ENCODE measurements at regions not wholly inside any gene's neighbourhood (a gene's known extent, or its start where the extent isn't known, plus 50 kb on each side); places are given as distances from the start of the nearest gene placed in this dataset.
"Not testable (repeated sequence)": the region's sequence is repeated elsewhere in the genome, so short reads cannot be mapped to it uniquely, and the experiment has no call there.

GRCh38 chr7:138249975-138250374, 173.7 kb downstream of the AKR1D1 start:
- Histone ChIP-seq H3K4me3 (no peak overlapping the region), H3K9me3 (peaks cover 0 to 19% (median 0%) of the 10 kb centered on the region in 12 donors), H3K36me3 (no peaks in the 10 kb centered on the region), H3K27me3 (no peaks in the 10 kb centered on the region), H3K4me1 (peaks cover 0 to 10% (median 0%) of the 10 kb centered on the region in 12 donors), H3K27ac (no peak overlapping the region)
- intact Hi-C loops (cut with DNase I): no loop called here
- ATAC-seq (no peak), DNase-seq (no peak)
- TF ChIP-seq POLR2A (IDR thresholded peaks at IDR 0.05) (no peak), CTCF (IDR thresholded peaks at IDR 0.05) (no peak)
- WGBS, 4 donors: 72 to 86% (median 78%) methylated on average over 4 of the region's 4 CpGs

- peaks cover 0 to 14% (median 2%) of the 10 kb centered on the region in 12 donors for H3K4me1 ChIP-seq
- peaks cover 0 to 11% (median 0%) of the 10 kb centered on the region in 12 donors for H3K9me3 ChIP-seq
- peak in 4 of 5 donors; percentile 24 to 68 (median 43) for DNase-seq
- peak in 2 of 4 donors; percentile 39 to 48 for ATAC-seq
- H3K27ac ChIP-seq; H3K4me3 ChIP-seq; H3K27me3 ChIP-seq; H3K36me3 ChIP-seq; intact Hi-C loops (cut with DNase I): not testable (repeated sequence)
- 53 to 65% (median 61%) methylated on average over 5 of the region's 5 CpGs for WGBS, 4 donors
Measured at GRCh38 chr7:138252666-138253065, 176.4 kb downstream of the AKR1D1 start.

GRCh38 chr7:138254444-138254843, 178.2 kb downstream of the AKR1D1 start:
- peaks cover 0 to 19% (median 2%) of the 10 kb centered on the region in 12 donors for H3K4me1 ChIP-seq
- no peak overlapping the region for H3K27ac ChIP-seq
- DNase-seq (no peak), ATAC-seq (no peak)
- no peaks in the 10 kb centered on the region for H3K36me3 ChIP-seq
- peaks cover 0 to 3% (median 0%) of the 10 kb centered on the region in 12 donors for H3K9me3 ChIP-seq
- intact Hi-C loops (cut with DNase I): no loop called here
- 73 to 93% (median 82%) methylated on average over 5 of the region's 5 CpGs for WGBS, 4 donors
- TF ChIP-seq POLR2A (IDR thresholded peaks at IDR 0.05): no peak
- no peak for TF ChIP-seq CTCF (IDR thresholded peaks at IDR 0.05)
- no peaks in the 10 kb centered on the region for H3K27me3 ChIP-seq
- H3K4me3 ChIP-seq: no peak overlapping the region

- no peaks in the 10 kb centered on the region for H3K36me3 ChIP-seq
- H3K27me3 ChIP-seq: no peaks in the 10 kb centered on the region
- peaks cover 0 to 19% (median 2%) of the 10 kb centered on the region in 12 donors for H3K4me1 ChIP-seq
- ATAC-seq: peak in 3 of 4 donors; percentile 64 to 73 (median 70)
- H3K9me3 ChIP-seq: peaks cover 0 to 13% (median 0%) of the 10 kb centered on the region in 12 donors
- intact Hi-C loops (cut with DNase I): no loop called here
- TF ChIP-seq POLR2A (IDR thresholded peaks at IDR 0.05): no peak
- TF ChIP-seq CTCF (IDR thresholded peaks at IDR 0.05): no peak
- DNase-seq: peak in 1 of 5 donors; percentile 21
- H3K4me3 ChIP-seq: no peak overlapping the region
- peak overlapping the region in 3 of 12 donors; percentile 2 to 65 (median 38) for H3K27ac ChIP-seq
- 12 to 31% (median 19%) methylated on average over 10 of the region's 10 CpGs for WGBS, 4 donors
Measured at GRCh38 chr7:138257459-138258196, 181.4 kb downstream of the AKR1D1 start.
